GM18520 (cell line): ENCODE measurements at regions not wholly inside any gene's neighbourhood (a gene's known extent, or its start where the extent isn't known, plus 50 kb on each side); places are given as distances from the start of the nearest gene placed in this dataset.

ENCODE experiments used
- ATAC-seq: cut with Tn5 transposase; IDR thresholded peaks from one replicate; pipeline ENCODE4 v1.9.1; 2021; ENCODE audit not compliant: unreplicated experiment

DNA sequence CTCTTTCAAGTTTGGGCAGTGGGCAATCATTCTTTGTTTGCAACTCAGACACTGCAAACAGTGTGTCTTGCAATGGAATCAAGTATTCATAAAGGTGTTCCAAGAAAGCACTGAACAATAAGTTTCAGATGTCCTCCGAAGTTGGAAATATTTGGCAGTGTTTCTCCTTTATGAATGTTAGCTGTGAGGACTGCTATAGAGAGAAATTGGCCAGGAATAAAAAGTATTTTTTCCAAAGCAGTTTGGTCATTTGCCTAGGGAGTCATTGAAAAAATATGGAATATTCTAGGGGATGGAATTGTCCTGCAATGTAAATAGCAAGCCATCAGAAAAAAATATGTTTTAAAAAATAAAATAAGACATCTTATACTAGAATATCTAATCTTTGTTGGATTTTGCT is 688.6 kb upstream of the SEMA6A start:
- ATAC-seq, result no peak

DNA sequence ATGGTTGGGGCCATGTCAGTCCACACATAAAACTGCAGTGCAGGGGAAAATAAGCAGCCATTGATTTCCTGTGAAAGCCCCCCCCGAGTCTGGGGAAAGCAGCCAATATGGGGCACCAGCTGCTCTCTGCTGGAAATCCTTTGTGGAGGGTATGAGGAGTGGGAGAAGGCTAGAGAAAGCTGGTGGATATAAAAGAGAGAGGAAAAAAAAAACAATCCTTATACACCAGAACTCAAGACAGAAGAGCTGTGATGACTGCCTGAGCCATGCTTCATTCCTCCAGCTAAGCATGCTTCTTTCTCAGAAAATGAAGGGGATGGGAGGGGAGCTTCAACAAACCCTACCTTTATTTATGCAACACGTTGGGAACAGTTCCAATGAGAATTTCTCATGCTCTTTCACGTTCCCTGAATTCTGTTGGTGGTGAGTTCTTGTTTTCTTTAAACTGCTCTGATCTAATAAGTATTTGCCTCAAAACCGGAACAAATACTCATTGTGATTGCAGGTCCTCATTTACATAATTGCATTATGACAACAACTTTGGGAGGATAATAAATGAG is 688.0 kb upstream of the SEMA6A start:
- no peak for ATAC-seq

DNA sequence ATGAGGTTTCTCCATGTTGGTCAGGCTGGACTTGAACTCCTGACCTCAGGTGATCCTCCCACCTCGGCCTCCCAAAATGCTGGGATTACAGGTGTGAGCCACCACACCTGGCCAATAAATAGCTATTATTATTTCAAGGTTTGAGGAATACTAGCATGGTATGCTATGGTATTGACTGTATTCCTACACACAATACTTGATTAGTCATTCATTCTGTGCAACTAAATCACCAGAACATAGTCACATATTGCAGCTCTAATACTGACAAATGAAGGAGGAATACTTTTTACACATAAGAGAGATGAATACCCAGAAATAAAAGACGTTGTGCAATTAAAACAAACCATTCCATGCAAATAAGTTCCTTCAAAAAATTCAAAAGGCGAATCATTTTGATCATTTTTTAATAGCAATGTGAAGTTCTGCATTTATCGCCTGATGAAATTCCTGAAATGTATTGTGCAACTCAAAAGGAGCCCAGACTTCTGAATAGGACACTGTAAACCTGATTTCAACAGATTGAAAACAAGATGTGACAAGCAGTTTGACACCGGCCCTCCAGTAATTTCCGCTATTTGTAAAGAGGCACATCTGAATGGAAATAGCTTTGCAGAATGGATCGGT is 687.4 kb upstream of the SEMA6A start:
- ATAC-seq, result no peak

DNA sequence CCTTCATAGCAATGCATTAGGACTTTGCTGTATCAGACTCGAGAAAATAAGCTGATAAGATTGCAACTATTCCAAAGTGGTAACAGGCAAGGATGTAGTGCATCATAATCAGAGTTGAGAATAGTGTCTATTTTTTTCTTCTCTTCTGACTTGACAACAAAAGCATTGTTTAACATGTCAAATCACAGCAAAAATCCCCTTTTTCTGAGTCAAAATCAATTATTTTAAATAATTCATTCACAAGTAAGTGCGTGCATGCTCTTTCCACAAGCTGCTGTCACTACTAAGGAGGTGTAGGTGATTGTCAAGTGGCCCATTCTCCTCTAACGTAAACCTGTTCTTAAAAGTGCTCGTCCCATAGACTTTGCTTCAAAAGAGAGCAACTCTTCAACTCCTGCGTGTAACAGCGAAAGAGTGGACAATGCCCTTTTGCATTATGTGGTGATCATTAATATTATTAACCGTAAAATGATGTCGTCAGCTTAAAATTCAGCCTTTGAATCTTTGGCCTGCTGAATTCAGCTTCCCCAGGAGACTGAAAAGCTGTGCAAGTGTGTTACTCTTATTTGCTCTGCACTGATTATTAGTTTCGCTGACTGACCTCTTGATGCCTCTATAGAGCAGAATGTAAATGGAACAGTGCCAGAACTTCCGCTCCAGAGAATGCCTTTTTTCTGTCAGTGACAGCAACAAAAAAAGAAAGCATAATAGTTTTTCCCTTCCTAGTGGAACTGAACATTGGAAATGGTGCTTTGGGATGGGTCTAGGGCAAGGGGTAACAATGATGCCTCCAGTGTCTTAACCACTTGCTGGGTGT is 680.8 kb upstream of the SEMA6A start:
- ATAC-seq, result no peak

DNA sequence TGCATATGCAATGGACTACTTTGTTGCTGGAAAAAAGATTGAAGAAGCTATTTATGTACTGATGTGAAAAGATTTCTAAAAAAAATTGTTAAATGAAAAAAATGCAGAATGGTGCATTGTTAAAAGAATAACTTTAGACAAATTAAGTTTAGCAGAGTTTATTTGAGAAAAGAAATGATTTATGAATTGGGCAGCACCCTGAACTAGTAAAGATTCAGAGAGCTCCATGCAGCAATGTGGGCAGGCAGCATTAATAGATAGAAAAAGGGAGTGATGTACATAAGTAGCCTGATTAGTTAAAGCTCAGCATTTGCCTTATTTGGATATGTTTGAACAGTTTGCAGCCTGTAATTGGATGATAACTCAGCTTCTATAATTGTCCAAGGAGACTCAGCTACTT is 677.9 kb upstream of the SEMA6A start:
- no peak for ATAC-seq

DNA sequence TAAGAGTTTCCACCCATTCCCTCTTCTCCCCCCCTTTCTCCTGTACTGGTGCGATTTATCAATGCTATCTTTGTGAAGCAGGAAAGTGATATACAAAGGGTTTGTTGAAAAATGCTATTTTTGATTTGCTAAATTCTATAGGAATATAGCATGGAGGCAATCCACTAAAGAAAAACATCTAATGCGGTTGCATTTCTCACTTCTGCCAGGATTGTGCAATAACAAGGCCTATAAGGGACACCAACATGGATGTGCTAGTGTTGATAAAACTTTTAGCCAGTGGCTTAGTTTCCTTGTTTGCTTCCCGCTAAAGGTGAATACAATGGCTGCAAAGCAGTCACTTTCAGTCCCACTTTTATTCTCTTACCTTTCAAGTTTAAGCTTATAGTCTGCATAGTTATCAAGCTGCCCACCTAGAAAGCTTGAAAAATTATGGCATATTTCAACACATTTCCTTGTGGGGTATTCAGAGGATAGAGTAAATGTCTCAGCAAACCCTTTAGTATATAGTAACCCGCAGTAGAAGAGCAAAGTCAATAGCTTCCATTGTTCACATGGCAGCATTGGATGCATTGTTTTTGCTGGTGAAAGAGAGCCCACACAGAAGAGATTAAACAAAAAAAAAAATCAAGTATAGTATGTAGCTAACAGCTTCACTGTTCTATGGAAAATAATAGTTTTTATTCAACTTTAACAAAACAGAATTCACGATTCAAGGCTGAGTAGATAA is 674.6 kb upstream of the SEMA6A start:
- ATAC-seq, result no peak

DNA sequence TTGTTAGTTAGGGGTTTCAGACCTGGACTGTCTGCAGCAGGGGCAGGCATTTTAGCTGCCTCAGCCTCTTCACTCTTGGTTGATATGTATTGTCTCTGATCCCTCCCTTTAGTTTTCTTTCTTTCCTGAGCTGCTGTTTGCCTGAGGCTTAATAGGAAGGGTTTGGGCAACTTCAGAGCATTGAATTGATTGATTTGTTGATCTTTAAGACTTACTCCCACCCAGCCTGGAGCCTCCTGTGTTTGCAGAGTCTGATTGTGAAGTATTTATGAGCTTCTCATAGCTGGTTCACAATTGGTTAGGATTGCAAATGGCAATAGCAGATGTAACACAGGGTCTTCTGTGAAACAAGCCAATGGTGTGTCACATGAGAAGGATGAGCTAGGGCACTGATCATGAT is 671.8 kb upstream of the SEMA6A start:
- ATAC-seq, result no peak

DNA sequence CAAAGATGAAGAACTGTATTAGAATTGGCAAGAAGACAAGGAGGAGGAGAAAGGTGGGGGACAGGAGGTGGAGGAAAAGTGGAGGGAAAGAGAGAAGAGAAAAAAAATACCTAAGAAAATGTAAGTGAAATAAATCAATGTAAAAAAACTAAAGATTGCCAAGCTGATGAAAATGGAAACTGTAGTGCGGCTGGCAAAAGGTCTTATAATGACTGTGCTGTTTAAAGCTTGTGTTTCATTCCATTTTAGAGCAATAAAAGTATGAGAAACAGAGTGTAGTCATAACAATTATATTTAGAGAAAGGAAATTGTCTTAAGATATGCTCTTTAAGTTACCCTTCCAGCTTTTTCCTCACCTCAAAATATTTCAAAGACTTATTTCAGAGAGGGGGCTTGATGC is 670.5 kb upstream of the SEMA6A start:
- peak; percentile 43 for ATAC-seq

DNA sequence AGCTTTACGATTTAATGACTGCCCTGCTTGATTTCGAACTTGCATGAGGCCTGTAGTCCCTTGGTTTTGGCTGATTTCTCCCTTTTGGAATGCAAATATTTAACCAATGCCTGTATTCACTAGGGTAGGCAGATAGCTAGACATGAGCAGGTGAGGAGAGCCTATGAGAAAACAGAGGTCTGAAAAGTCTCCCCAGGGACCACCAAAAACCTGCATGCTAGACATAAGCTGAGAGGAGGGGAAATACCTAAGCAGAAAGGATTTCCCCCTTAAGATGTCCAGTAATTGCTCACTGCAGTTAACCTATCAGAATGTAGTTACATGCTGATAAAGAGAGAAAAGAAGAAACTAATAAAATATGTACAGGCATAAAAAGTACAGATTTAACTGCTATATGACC is 667.4 kb upstream of the SEMA6A start:
- peak; percentile 72 for ATAC-seq

DNA sequence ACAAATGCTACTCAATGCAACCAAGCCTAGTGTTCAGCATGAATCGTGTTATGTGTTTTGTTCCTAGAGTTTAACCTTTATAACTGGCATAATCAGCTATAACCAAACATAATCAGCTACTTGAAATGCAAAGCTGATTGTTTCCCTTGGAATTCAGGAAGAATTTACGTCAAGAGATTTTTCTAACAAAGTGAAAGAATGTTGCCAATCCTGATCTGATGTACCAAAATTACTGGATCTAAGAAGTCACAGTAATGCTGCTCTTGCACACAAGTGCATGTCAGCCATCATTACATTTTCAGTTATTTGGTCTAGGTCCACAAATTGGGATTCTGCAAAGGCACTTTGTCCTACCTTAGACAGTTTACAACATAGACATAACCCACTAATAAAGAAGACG is 662.3 kb upstream of the SEMA6A start:
- no peak for ATAC-seq

DNA sequence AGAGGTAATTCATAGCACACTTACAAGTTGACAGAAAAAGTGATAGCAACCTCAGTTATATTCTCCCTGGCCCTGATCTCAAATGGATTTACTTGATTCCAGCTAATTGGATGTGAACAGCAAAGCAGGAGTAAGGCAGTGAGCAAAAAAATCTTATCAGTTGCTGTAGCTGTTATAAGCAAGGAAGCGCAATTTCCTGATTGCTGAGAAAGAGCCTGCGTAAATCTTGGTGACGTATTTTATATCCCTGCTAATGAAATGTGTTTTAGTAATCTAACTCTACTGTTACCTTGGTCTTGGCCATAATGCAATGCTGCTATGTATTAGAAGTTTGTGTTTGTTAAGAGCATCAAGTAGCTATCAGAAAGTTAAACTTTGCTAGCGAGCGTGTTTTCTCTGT is 661.2 kb upstream of the SEMA6A start:
- ATAC-seq, result no peak

DNA sequence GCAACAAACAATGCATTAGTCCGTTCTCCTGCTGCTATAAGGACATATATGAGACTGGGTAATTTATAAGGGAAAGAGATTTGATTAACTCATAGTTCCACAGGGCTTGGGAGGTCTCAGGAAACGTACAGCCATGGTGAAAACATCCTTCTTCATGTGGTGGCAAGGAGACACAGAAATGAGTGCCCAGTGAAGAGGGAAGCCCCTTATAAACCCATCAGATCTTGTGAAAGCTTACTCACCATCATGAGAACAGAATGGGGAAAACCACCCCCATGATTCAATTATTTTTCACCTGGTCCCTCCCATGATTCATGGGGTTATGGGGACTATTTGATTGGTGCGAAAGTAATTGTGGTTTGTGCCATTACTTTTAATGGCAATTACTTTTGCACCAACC is 655.8 kb upstream of the SEMA6A start:
- ATAC-seq, result peak; percentile 27

DNA sequence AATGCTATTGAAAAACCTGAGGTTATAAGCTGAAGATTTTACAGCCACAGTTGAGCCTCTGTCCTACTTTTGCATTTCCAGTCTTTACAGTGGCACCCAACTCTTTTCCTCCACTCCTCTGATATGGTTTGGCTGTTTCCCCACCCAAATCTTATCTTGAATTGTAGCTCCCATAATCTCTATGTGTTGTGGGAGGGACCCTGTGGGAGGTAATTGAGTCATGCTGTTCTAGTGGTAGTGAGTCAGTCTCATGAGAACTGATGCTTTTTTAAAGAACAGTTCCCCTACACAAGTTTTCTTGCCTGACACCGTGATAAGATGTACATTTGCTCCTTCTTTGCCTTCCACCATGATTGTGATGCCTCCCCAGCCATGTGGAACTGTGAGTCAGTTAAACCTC is 646.1 kb upstream of the SEMA6A start:
- ATAC-seq, result no peak

DNA sequence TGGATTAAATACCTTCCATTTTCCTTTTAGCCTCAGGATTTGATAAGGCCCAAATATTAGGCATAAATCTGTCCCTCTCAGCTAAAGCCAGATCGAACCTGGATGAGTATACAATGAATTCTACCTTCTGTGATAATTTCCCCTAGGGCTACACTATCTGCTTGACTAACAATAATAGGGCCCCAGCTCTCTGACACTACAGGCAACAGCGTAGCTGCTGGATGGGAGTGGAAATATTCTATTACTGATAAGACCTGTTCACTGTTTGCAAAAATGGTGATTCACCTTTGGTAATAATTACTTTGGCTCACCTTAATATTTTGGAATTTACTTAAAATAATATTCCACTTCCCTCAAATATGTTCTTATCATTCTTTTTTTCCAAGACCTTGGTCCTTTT is 644.2 kb upstream of the SEMA6A start:
- no peak for ATAC-seq

DNA sequence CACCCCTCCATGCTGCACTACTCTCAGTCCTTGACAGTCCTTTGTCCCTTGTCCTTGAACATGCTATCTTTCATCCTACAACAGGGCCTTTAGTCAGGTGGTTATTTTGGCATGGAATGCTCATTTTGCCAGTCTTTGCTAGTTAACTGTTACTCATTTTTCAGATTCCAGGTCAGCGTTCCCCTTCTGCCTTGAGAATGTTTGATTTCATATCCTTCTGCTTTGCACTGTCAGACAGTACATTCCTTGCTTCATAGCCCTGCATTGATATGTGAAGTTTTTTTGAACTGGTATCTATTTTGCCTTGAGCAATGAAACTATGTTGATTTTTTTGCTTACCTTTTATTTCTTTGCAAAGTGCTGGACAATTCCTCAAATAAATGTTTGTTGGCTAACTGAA is 638.2 kb upstream of the SEMA6A start:
- ATAC-seq, result no peak

DNA sequence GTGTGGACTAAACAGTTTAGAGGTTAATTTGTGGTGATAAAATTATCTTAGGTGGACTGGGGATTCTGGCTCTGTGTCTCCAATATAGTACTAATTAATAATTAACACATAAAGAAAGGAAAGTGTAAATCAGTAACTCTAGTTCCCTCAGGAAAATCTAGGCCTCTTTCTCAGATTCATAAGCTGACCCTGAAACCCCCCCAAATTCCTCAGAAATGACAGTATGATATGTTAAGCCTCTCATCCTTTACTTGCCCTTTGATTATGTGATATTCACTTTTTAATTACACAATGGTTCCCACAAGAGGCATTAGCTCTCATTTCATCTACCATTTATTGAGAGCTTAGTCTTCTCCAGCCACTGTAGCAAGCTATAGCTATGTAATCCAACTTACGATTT is 636.2 kb upstream of the SEMA6A start:
- ATAC-seq, result no peak

DNA sequence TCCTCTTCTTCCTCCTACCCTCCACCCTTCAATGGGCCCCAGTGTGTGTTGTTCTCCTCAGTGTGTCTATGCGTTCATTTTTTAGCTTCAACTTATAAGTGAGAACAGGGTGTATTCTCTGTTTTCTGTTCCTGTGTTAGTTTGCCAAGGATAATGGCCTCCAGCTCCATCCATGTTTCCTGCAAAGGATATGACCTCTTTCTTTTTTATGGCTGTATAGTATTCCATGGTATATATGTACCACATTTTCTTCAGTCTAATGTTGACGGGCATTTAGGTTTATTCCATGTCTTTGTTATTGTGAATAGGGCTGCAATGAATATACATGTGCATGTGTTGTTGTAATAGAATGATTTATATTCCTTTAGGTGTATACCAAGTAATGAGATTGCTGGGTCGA is 634.9 kb upstream of the SEMA6A start:
- no peak for ATAC-seq

DNA sequence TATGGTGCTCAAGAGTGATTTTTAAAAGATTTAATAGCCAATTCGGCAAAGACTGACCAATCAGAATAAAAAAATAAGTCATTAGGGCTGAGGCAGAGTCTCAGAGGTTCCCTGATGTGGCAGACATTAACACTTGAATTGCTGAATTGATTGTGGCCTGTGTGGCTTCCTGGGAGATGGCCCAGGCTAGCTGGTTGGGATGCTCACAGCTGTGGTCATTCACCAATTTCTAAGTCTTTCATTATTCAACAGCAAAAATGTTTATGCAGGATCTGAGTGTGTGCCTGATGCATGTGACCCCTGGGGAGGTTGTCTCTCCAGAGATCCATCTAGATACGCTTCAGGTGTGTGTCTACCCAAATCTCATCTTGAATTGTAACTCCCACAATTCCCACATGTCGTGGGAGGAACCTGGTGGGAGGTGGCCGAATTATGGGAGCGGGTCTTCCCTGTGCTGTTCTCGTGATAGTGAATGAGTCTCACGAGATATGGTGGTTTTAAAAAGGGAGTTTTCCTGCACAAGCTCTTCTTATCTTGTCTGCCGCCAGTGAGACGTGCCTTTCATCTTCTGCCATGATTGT is 632.6 kb upstream of the SEMA6A start:
- no peak for ATAC-seq

DNA sequence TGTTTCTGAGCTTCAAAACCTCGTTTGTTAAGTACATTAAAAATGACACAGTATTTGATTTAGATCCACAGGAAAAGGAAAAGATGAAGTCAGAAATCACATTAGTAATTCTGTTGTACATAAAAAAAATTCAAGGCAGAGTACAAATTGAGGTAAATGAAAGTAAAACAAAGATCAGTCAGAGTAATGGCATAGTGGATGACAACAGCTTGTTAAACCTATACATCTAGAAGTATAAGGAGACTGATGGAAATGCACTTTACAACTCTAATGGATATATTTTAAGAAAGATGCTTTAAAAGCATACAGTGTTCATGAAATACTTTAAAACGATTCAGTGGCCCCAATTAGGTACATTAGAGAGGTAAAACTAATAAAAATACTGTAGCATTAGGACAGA is 631.3 kb upstream of the SEMA6A start:
- ATAC-seq, result no peak

DNA sequence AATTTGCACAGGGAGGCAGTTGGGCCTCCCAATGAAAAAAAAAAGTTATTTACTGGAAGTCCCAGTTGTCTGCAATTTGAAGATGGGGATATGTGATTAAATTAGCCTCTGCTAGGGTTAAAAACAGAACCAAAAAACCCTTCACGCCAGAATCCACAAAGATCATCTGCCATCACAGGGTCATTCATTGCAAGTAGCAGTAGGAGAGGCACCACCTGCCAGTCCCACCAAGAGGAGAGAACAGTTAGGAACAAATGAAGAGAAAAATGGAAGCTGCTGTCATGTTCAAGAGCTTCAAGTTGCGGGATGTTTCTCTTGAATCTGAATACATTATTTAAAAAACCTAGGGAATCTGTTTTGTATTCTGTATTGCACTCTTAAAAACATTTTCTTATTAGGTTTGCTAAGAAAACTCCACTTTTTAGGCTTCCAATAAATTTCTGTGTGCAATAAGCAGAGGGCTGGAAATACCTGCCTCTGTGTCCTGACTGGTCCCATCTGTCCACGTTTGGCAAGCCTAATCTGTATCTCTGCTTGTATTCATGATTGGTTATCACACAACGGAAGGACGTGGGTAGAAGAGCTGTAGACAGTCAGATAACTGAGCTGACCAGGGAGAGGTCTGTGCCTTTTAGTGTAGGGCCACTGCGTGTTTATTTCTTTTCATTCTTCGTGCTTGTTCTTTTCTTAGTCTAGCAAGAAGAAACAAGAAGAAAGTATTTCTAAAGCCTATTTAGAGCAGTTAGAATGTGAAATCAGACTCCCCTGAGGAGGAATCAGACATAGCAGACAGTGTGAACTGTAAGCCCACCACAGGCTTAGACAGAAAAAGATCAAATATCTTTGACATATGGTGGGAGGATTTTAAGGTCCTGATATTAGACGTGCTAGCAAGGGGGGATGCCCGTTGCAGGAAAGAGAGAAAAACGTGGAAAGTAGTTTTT is 630.6 kb upstream of the SEMA6A start:
- no peak for ATAC-seq
